SK-N-SH (cell line): ENCODE measurements at regions not wholly inside any gene's neighbourhood (a gene's known extent, or its start where the extent isn't known, plus 50 kb on each side); places are given as distances from the start of the nearest gene placed in this dataset.

Source experiments
- CTCF ChIA-PET: fragments of 300-600, 350-600 bp; formaldehyde crosslinking; extraction: SDS; loops from one replicate; lab custom pipeline; 2021; lab: Yijun Ruan, JAX
- POLR2A ChIA-PET: fragments of 350-600 bp; sonication (Branson Sonifier 250); formaldehyde crosslinking; extraction: SDS; loops from one replicate; lab custom pipeline; 2020; ENCODE audit warnings: antibody characterized with exemption, inconsistent platforms; lab: Yijun Ruan, JAX
- DNase-seq: peaks from one replicate; pipeline ENCODE4 v3.0.0; 2012
- H2AFZ ChIP-seq: fragments of 200-600 bp; sonication (generic); 2 replicates; pipeline ENCODE4 v1.8.1; 2016; ENCODE audit warnings: antibody characterized with exemption, mild to moderate bottlenecking, low read depth
- H3F3A ChIP-seq: fragments of 200-600 bp; sonication (generic); replicated peaks from 2 replicates; pipeline ENCODE3; 2016; ENCODE audit warnings: antibody characterized with exemption, mild to moderate bottlenecking; ENCODE audit not compliant: insufficient read depth
- H3K27ac ChIP-seq, 2 experiments: fragments of 200-500 bp in 1 of 2; fragments of 200-600 bp in 1 of 2; sonication (Bioruptor generic) in 1 of 2; sonication (generic), shearing (Covaris generic) in 1 of 2; 2 replicates each; pipeline versions ENCODE4 v1.5.1 to v1.6.1; 2014 to 2016; ENCODE audit warnings: low read depth in 2 of 2, inconsistent platforms in 1 of 2, low read length in 1 of 2, mild to moderate bottlenecking in 1 of 2, mixed read lengths in 1 of 2
- H3K27me3 ChIP-seq: fragments of 200-600 bp; sonication (generic), shearing (Covaris generic); 2 replicates; pipeline ENCODE4 v1.6.1; 2016; ENCODE audit warnings: mixed run types; ENCODE audit not compliant: insufficient read depth
- H3K36me3 ChIP-seq, 2 experiments: fragments of 200-500 bp in 1 of 2; fragments of 200-600 bp in 1 of 2; sonication (Bioruptor generic) in 1 of 2; sonication (generic) in 1 of 2; replicated peaks in 1 of 2; 2 replicates each; pipeline versions ENCODE3 to v1.5.1; 2014 to 2016; ENCODE audit warnings: low read length in 1 of 2, mild to moderate bottlenecking in 1 of 2; ENCODE audit not compliant: insufficient read depth in 2 of 2, control insufficient read depth in 1 of 2
- H3K4me1 ChIP-seq, 2 experiments: fragments of 200-500 bp in 1 of 2; fragments of 200-600 bp in 1 of 2; sonication (Bioruptor generic) in 1 of 2; sonication (generic), shearing (Covaris generic) in 1 of 2; 2 replicates each; pipeline versions ENCODE4 v1.5.1 to v1.6.1; 2014 to 2016; ENCODE audit warnings: low read depth in 1 of 2, low read length in 1 of 2, mixed run types in 1 of 2; ENCODE audit not compliant: insufficient read depth in 2 of 2, control insufficient read depth in 1 of 2
- H3K4me2 ChIP-seq: fragments of 200-600 bp; sonication (generic), shearing (Covaris generic); 2 replicates; pipeline ENCODE4 v1.6.1; 2017; ENCODE audit warnings: mixed run types
- H3K4me3 ChIP-seq, 2 experiments: fragments of 200-500 bp in 1 of 2; fragments of 200-600 bp in 1 of 2; sonication (Bioruptor generic) in 1 of 2; sonication (generic), shearing (Covaris generic) in 1 of 2; 2 replicates each; pipeline versions ENCODE4 v1.5.1 to v1.8.1; 2014 to 2016; ENCODE audit warnings: low read depth in 2 of 2, inconsistent platforms in 1 of 2, low read length in 1 of 2, mild to moderate bottlenecking in 1 of 2, mixed read lengths in 1 of 2, moderate library complexity in 1 of 2
- H3K79me2 ChIP-seq: fragments of 200-600 bp; sonication (generic); 2 replicates; pipeline ENCODE4 v1.8.1; 2017; ENCODE audit warnings: mild to moderate bottlenecking; ENCODE audit not compliant: insufficient read depth
- H3K9ac ChIP-seq: fragments of 200-600 bp; sonication (generic); 2 replicates; pipeline ENCODE4 v1.6.1; 2017; ENCODE audit warnings: mixed run types
- H3K9me2 ChIP-seq: fragments of 200-600 bp; sonication (generic); 2 replicates; pipeline ENCODE4 v1.6.1; 2017; ENCODE audit warnings: mixed run types
- H3K9me3 ChIP-seq: fragments of 200-600 bp; sonication (generic); 2 replicates; pipeline ENCODE4 v1.6.1; 2017; ENCODE audit warnings: mixed run types, mild to moderate bottlenecking, moderate library complexity
- H4K20me1 ChIP-seq: fragments of 200-600 bp; sonication (generic); 2 replicates; pipeline ENCODE4 v1.6.1; 2017; ENCODE audit warnings: mild to moderate bottlenecking, mixed run types; ENCODE audit not compliant: insufficient read depth
- CTCF ChIP-seq: fragments of 200-600 bp; sonication (generic); IDR thresholded peaks from 2 replicates; pipeline ENCODE4 v1.6.1; 2017; ENCODE audit warnings: antibody characterized with exemption, mild to moderate bottlenecking, moderate library complexity
- EP300 ChIP-seq, 2 experiments: IDR thresholded peaks; 2 replicates each; pipeline versions ENCODE4 v1.4.0 to v1.6.1; 2012; ENCODE audit warnings: borderline replicate concordance in 1 of 2, low read depth in 1 of 2, low read length in 1 of 2
- GABPA ChIP-seq: IDR thresholded peaks from 2 replicates; pipeline ENCODE4 v1.4.0; 2012; ENCODE audit warnings: low read depth, mild to moderate bottlenecking
- GATA2 ChIP-seq: sonication (generic); formaldehyde crosslinking; IDR thresholded peaks from 2 replicates; pipeline ENCODE4 v1.5.0; 2020; ENCODE audit warnings: mild to moderate bottlenecking, missing genetic modification reagents
- MAX ChIP-seq: IDR thresholded peaks from 2 replicates; pipeline ENCODE4 v1.4.0; 2012; ENCODE audit warnings: low read depth
- PBX3 ChIP-seq: IDR thresholded peaks from 2 replicates; pipeline ENCODE4; 2012
- RAD21 ChIP-seq: IDR thresholded peaks from 2 replicates; pipeline ENCODE4 v1.6.1; 2012; ENCODE audit warnings: mild to moderate bottlenecking, low read length
- RXRA ChIP-seq: IDR thresholded peaks from 2 replicates; pipeline ENCODE4 v1.4.0; 2012; ENCODE audit warnings: low read depth, mild to moderate bottlenecking, borderline replicate concordance
- SMC3 ChIP-seq: IDR thresholded peaks from 2 replicates; pipeline ENCODE4 v1.6.1; 2012; ENCODE audit warnings: low read depth, low read length, improper control_type of control experiment
- YY1 ChIP-seq: IDR thresholded peaks from 2 replicates; pipeline ENCODE4 v1.4.0; 2012; ENCODE audit warnings: low read depth, mild to moderate bottlenecking
- WGBS: methylation state at CpG from one replicate; pipeline ENCODE4 v1.1.6; 2017; ENCODE audit warnings: low lambda C conversion rate; 5-methylcytosine and 5-hydroxymethylcytosine counted together

GRCh38 chr2:88831071-88831791 is 139.8 kb downstream of the RPIA start (continued):
- no peak for TF ChIP-seq SMC3

- H3K9me3 ChIP-seq, result no peaks in the 10 kb centered on the region
- H3K4me2 ChIP-seq, result no peak overlapping the region
- no peaks in the 10 kb centered on the region for H3K4me1 ChIP-seq
- no peaks in the 10 kb centered on the region for H3K9me2 ChIP-seq
- H3K4me3 ChIP-seq, result peak overlapping the region in 1 of 2 experiments; percentile 49; a peak in 1 of 4 replicates
- no peaks in the 10 kb centered on the region for H3K27me3 ChIP-seq
- H3F3A ChIP-seq, result no peaks in the 10 kb centered on the region
- H3K36me3 ChIP-seq, result no peaks in the 10 kb centered on the region
- H3K79me2 ChIP-seq, result no peaks in the 10 kb centered on the region
- 12% methylated on average over 7 of the region's 7 CpGs for WGBS
- H2AFZ ChIP-seq, result no peak overlapping the region
- ChIA-PET CTCF (interaction anchor here (0.6 to 2.0 kb wide), 13 partner anchors 8 to 49 kb away, joined by 3 to 9 read pairs (median 3); no protein-coding TSS in a partner anchor), POLR2A (interaction anchor here (1.0 kb wide), 1 partner anchor 28 kb away, joined by 3 read pairs; no protein-coding TSS in a partner anchor)
- TF ChIP-seq RXRA (no peak), MAX (no peak), GABPA (no peak), GATA2 (CRISPR knock-in tag) (no peak), RAD21 (peak; percentile 53), CTCF (peak; percentile 60), SMC3 (peak; percentile 29; the same call in 1 of the 2 replicates)
- no peaks in the 10 kb centered on the region for H4K20me1 ChIP-seq
- peak; percentile 54 for DNase-seq
- H3K9ac ChIP-seq, result no peak overlapping the region
- H3K27ac ChIP-seq, result no peak overlapping the region
Observed at GRCh38 chr2:88831792-88832248, 140.3 kb downstream of the RPIA start.

- H4K20me1 ChIP-seq, result no peaks in the 10 kb centered on the region
- no peak overlapping the region for H3K4me3 ChIP-seq
- H2AFZ ChIP-seq, result 0 out of 2 replicates have a peak overlapping the region, but pooled peaks have one; percentile 41
- H3K36me3 ChIP-seq, result no peaks in the 10 kb centered on the region
- H3F3A ChIP-seq, result no peaks in the 10 kb centered on the region
- H3K27ac ChIP-seq, result no peak overlapping the region
- H3K79me2 ChIP-seq, result no peaks in the 10 kb centered on the region
- TF ChIP-seq EP300 (IDR thresholded peaks at IDR 0.05; ENCODE audit: borderline replicate concordance in 1 of 2, low read depth in 1 of 2, low read length in 1 of 2), result no peak
- TF ChIP-seq RXRA, result no peak
- TF ChIP-seq PBX3, result no peak
- TF ChIP-seq YY1, result no peak
- no peaks in the 10 kb centered on the region for H3K27me3 ChIP-seq
- H3K4me1 ChIP-seq, result no peaks in the 10 kb centered on the region
- ChIA-PET CTCF (interaction anchor here (0.7 to 2.0 kb wide), 9 partner anchors 9 to 92 kb away, joined by 3 to 9 read pairs (median 5); no protein-coding TSS in a partner anchor), POLR2A (interaction anchor here (1.0 kb wide), 1 partner anchor 27 kb away, joined by 3 read pairs; no protein-coding TSS in a partner anchor)
- WGBS, result 18% methylated on average over 7 of the region's 8 CpGs
- no peak for DNase-seq
- no peak overlapping the region for H3K9ac ChIP-seq
- no peaks in the 10 kb centered on the region for H3K9me2 ChIP-seq
- H3K9me3 ChIP-seq, result no peaks in the 10 kb centered on the region
- H3K4me2 ChIP-seq, result no peak overlapping the region
Observed at GRCh38 chr2:88832311-88832991, 141.0 kb downstream of the RPIA start.
